ENCODE measurements at regions not wholly inside any gene's neighbourhood (a gene's known extent, or its start where the extent isn't known, plus 50 kb on each side); places are given as distances from the start of the nearest gene placed in this dataset.

- Histone ChIP-seq H3K4me1 (ENCODE audit: control insufficient read depth, extremely low read depth, insufficient read depth, low read length) (peaks cover 4% of the 10 kb centered on the region), H3K27ac (ENCODE audit: insufficient read depth, low read depth, low read length) (no peak overlapping the region), H3K9me1 (replicated peaks; ENCODE audit: control insufficient read depth, extremely low read depth, insufficient read depth, low read length) (no peaks in the 10 kb centered on the region), H3K79me2 (ENCODE audit: control insufficient read depth, insufficient read depth, low read length) (peaks cover 35% of the 10 kb centered on the region), H3K4me2 (ENCODE audit: insufficient read depth, low read length) (no peak overlapping the region), H3K9me3 (replicated peaks; ENCODE audit: control insufficient read depth, insufficient read depth, low read length) (no peaks in the 10 kb centered on the region), H2AFZ (ENCODE audit: low read depth, low read length) (no peak overlapping the region), H3K9ac (replicated peaks; ENCODE audit: extremely low read depth, insufficient read depth, low read length) (no peak overlapping the region), H3K36me3 (ENCODE audit: control insufficient read depth in 2 of 2, extremely low read depth in 1 of 2, insufficient read depth in 2 of 2, low read length in 2 of 2) (no peaks in the 10 kb centered on the region), H3K27me3 (ENCODE audit: control insufficient read depth in 2 of 2, insufficient read depth in 2 of 2, low read length in 2 of 2) (no peaks in the 10 kb centered on the region), H4K20me1 (replicated peaks; ENCODE audit: control insufficient read depth, extremely low read depth, insufficient read depth, low read length) (no peaks in the 10 kb centered on the region), H3K4me3 (replicated peaks in 1 of 3; ENCODE audit: insufficient read depth in 1 of 3, low read depth in 1 of 3, low read length in 3 of 3) (no peak overlapping the region)
- FAIRE-seq (no peak), DNase-seq (ENCODE audit: low read depth, low spot score) (no peak)
- intact Hi-C loops (cut with micrococcal nuclease): no loop called here
- no peak for TF ChIP-seq MYC (IDR thresholded peaks at IDR 0.05; ENCODE audit: low read depth, low read length)
- no peak for TF ChIP-seq GATA2 (IDR thresholded peaks at IDR 0.05; ENCODE audit: insufficient read depth, insufficient read length, low read depth, low read length)
- TF ChIP-seq EZH2 (IDR thresholded peaks at IDR 0.05; ENCODE audit: borderline replicate concordance, low read depth, low read length, severe bottlenecking): no peak
- no peak for TF ChIP-seq JUN (IDR thresholded peaks at IDR 0.05; ENCODE audit: borderline replicate concordance, insufficient read depth, insufficient read length, low read depth)
- no peak for TF ChIP-seq MAX (IDR thresholded peaks at IDR 0.05; ENCODE audit: insufficient read depth, insufficient read length)
- TF ChIP-seq FOS (IDR thresholded peaks at IDR 0.05; ENCODE audit: borderline replicate concordance, insufficient read depth, low read length): no peak
- TF ChIP-seq POLR2AphosphoS5 (IDR thresholded peaks at IDR 0.05; ENCODE audit: insufficient read depth, low read depth, low read length): no peak
- TF ChIP-seq CTCF (IDR thresholded peaks at IDR 0.05; ENCODE audit: extremely low read depth in 1 of 2, insufficient read depth in 1 of 2, low read depth in 1 of 2, low read length in 2 of 2): no peak
- TF ChIP-seq POLR2A (IDR thresholded peaks at IDR 0.05; ENCODE audit: low read depth, low read length): no peak
- POLR2A ChIA-PET: no interaction called here
- dilution Hi-C loops (cut with MboI; ENCODE audit: extremely low pct_ligation_motif_present, low sequenced_read_pairs): no loop called here
- no TSS peak for BruUV-seq (replicated peaks)
- CTCF ChIA-PET: no interaction called here
Measured at GRCh38 chr11:33467966-33468365, 210.8 kb downstream of the HIPK3 start.
